H1 (cell line): ENCODE measurements at regions not wholly inside any gene's neighbourhood (a gene's known extent, or its start where the extent isn't known, plus 50 kb on each side); places are given as distances from the start of the nearest gene placed in this dataset.
"Not testable (repeated sequence)": the region's sequence is repeated elsewhere in the genome, so short reads cannot be mapped to it uniquely, and the experiment has no call there.

Experiments
- CTCF ChIA-PET: fragments of 300-600 bp; sonication (Branson Sonifier 250); formaldehyde crosslinking; loops from one replicate; lab custom pipeline; 2021; ENCODE audit not compliant: partially characterized antibody; lab: Charles Lee
- POLR2A ChIA-PET: fragments of 300-600 bp; sonication (Branson Sonifier 250); formaldehyde crosslinking; loops from one replicate; lab custom pipeline; 2021; ENCODE audit warnings: inconsistent platforms; ENCODE audit not compliant: partially characterized antibody; lab: Charles Lee
- DNase-seq, 2 experiments: peaks; one replicate each; pipeline versions ENCODE4 v3.0.0 to v3.0.0-alpha.2; 2010 to 2022; ENCODE audit warnings: low spot score in 2 of 2, low read depth in 1 of 2, mixed read lengths in 1 of 2
- FAIRE-seq: peaks from 2 replicates; lab custom pipeline; 2011; peaks lifted over from hg19 to GRCh38; lab: Jason Lieb, UNC
- H2AFZ ChIP-seq: 2 replicates; pipeline ENCODE4 v1.8.1; 2012; ENCODE audit warnings: low read length, inconsistent platforms
- H2AK5ac ChIP-seq: 2 replicates; pipeline ENCODE4 v1.6.1; 2013; ENCODE audit warnings: low read depth, low read length
- H2BK120ac ChIP-seq: replicated peaks from 2 replicates; pipeline ENCODE3; 2013; ENCODE audit warnings: low read depth, low read length, inconsistent platforms
- H2BK12ac ChIP-seq: 2 replicates; pipeline ENCODE4 v1.6.1; 2013; ENCODE audit warnings: low read depth, low read length
- H2BK15ac ChIP-seq: 2 replicates; pipeline ENCODE4 v1.6.1; 2013; ENCODE audit warnings: low read length
- H2BK20ac ChIP-seq: 2 replicates; pipeline ENCODE4 v1.6.1; 2013; ENCODE audit warnings: low read length
- H2BK5ac ChIP-seq: 2 replicates; pipeline ENCODE4 v1.6.1; 2013; ENCODE audit warnings: low read depth, low read length
- H3K14ac ChIP-seq: 2 replicates; pipeline ENCODE4 v1.6.1; 2013; ENCODE audit warnings: inconsistent platforms; ENCODE audit not compliant: insufficient read length
- H3K18ac ChIP-seq: 2 replicates; pipeline ENCODE4 v1.6.1; 2013; ENCODE audit warnings: low read length; ENCODE audit errors: extremely low read depth
- H3K23ac ChIP-seq: 2 replicates; pipeline ENCODE4 v1.6.1; 2013; ENCODE audit warnings: inconsistent platforms; ENCODE audit not compliant: insufficient read length
- H3K23me2 ChIP-seq: 2 replicates; pipeline ENCODE4 v1.6.1; 2013; ENCODE audit warnings: low read depth, low read length
- H3K27ac ChIP-seq: 2 replicates; pipeline ENCODE4 v1.6.1; 2011; ENCODE audit warnings: low read depth, low read length, inconsistent platforms
- H3K27me3 ChIP-seq, 4 experiments: replicated peaks in 1 of 4; 1 replicate in 1 of 4; 2 replicates in 3 of 4; pipeline versions ENCODE4 v1.6.1 to v1.8.1; 2011 to 2013; ENCODE audit warnings: low read length in 3 of 4, mild to moderate bottlenecking in 3 of 4, inconsistent platforms in 2 of 4, mixed read lengths in 2 of 4, moderate library complexity in 1 of 4; ENCODE audit not compliant: control insufficient read depth in 3 of 4, insufficient read depth in 3 of 4; ENCODE audit errors: extremely low read depth in 1 of 4
- H3K36me3 ChIP-seq, 4 experiments: 2 replicates each; pipeline versions ENCODE4 v1.6.1 to v1.8.1; 2011 to 2013; ENCODE audit warnings: mild to moderate bottlenecking in 4 of 4, low read length in 3 of 4, moderate library complexity in 2 of 4, control low read depth in 1 of 4, inconsistent platforms in 1 of 4; ENCODE audit not compliant: insufficient read depth in 4 of 4, control insufficient read depth in 2 of 4
- H3K4ac ChIP-seq: replicated peaks from 2 replicates; pipeline ENCODE3; 2013; ENCODE audit warnings: low read length, low read depth, mixed read lengths, inconsistent platforms; ENCODE audit not compliant: insufficient read length
- H3K4me1 ChIP-seq, 4 experiments: replicated peaks in 1 of 4; 1 replicate in 1 of 4; 2 replicates in 3 of 4; pipeline versions ENCODE4 v1.6.1 to v1.8.1; 2011 to 2013; ENCODE audit warnings: low read length in 3 of 4, inconsistent platforms in 2 of 4, mixed read lengths in 1 of 4; ENCODE audit not compliant: insufficient read depth in 4 of 4, control insufficient read depth in 3 of 4
- H3K4me2 ChIP-seq, 2 experiments: 2 replicates each; pipeline versions ENCODE4 v1.6.1 to v1.8.1; 2011 to 2013; ENCODE audit warnings: low read depth in 2 of 2, low read length in 2 of 2, control low read depth in 1 of 2, inconsistent platforms in 1 of 2, mild to moderate bottlenecking in 1 of 2; ENCODE audit not compliant: insufficient read depth in 1 of 2
- H3K4me3 ChIP-seq, 4 experiments: fragments of 200-600, 300-600 bp in 1 of 4; sonication (generic), shearing (Covaris generic), sonication (Bioruptor Twin) in 1 of 4; 2 replicates each; pipeline versions ENCODE4 v1.5.1 to v1.8.1; 2011 to 2016; ENCODE audit warnings: low read length in 4 of 4, low read depth in 3 of 4, control low read depth in 2 of 4, inconsistent platforms in 2 of 4, mild to moderate bottlenecking in 2 of 4, mixed read lengths in 1 of 4, moderate library complexity in 1 of 4; ENCODE audit not compliant: insufficient read depth in 2 of 4; ENCODE audit errors: extremely low read depth in 1 of 4
- H3K56ac ChIP-seq: replicated peaks from 2 replicates; pipeline ENCODE3; 2013; ENCODE audit warnings: low read depth, mild to moderate bottlenecking, mixed read lengths, low read length, inconsistent platforms; ENCODE audit not compliant: insufficient read length
- H3K79me1 ChIP-seq: 2 replicates; pipeline ENCODE4 v1.6.1; 2013; ENCODE audit warnings: low read depth, low read length, control low read depth
- H3K79me2 ChIP-seq, 2 experiments: 2 replicates each; pipeline versions ENCODE4 v1.6.1 to v1.8.1; 2012 to 2013; ENCODE audit warnings: low read length in 2 of 2, mild to moderate bottlenecking in 2 of 2, inconsistent platforms in 1 of 2; ENCODE audit not compliant: insufficient read depth in 2 of 2, control insufficient read depth in 1 of 2
- H3K9ac ChIP-seq, 4 experiments: replicated peaks in 1 of 4; 1 replicate in 1 of 4; 2 replicates in 3 of 4; pipeline versions ENCODE4 v1.6.1 to v1.8.1; 2011 to 2013; ENCODE audit warnings: low read depth in 3 of 4, low read length in 3 of 4, control low read depth in 2 of 4, mild to moderate bottlenecking in 2 of 4, moderate library complexity in 2 of 4, inconsistent platforms in 1 of 4; ENCODE audit errors: extremely low read depth in 1 of 4
- H3K9me3 ChIP-seq, 2 experiments: 2 replicates each; pipeline versions ENCODE4 v1.6.1 to v1.8.1; 2012 to 2013; ENCODE audit warnings: mild to moderate bottlenecking in 2 of 2, moderate library complexity in 2 of 2, control low read depth in 1 of 2, inconsistent platforms in 1 of 2, low read depth in 1 of 2, low read length in 1 of 2, mixed read lengths in 1 of 2; ENCODE audit not compliant: insufficient read depth in 2 of 2
- H4K20me1 ChIP-seq, 2 experiments: replicated peaks in 1 of 2; 2 replicates each; pipeline versions ENCODE3 to v1.8.1; 2011 to 2013; ENCODE audit warnings: inconsistent platforms in 2 of 2, low read length in 2 of 2, mild to moderate bottlenecking in 1 of 2; ENCODE audit not compliant: insufficient read depth in 2 of 2, control insufficient read depth in 1 of 2
- H4K5ac ChIP-seq: 2 replicates; pipeline ENCODE4 v1.6.1; 2013; ENCODE audit warnings: low read length, low read depth, mixed read lengths, inconsistent platforms; ENCODE audit not compliant: insufficient read length
- H4K8ac ChIP-seq: 2 replicates; pipeline ENCODE4 v1.8.0; 2013; ENCODE audit warnings: mild to moderate bottlenecking, moderate library complexity, low read length, inconsistent platforms; ENCODE audit not compliant: insufficient read depth; ENCODE audit errors: extremely low read depth
- H4K91ac ChIP-seq: replicated peaks from 2 replicates; pipeline ENCODE3; 2013; ENCODE audit warnings: low read length, mixed read lengths, inconsistent platforms; ENCODE audit not compliant: insufficient read length
- NANOG ChIP-seq: IDR thresholded peaks from 2 replicates; pipeline ENCODE4 v1.6.1; 2011; ENCODE audit warnings: low read length, low read depth, mild to moderate bottlenecking, inconsistent platforms; ENCODE audit not compliant: insufficient read depth, poor library complexity, severe bottlenecking
- WGBS, 2 experiments: shearing (Covaris generic) in 1 of 2; methylation state at CpG; one replicate each; pipeline versions ENCODE4 v1.1.6 to v1.1.7; 2013 to 2015; ENCODE audit warnings: low lambda C conversion rate in 2 of 2, mixed read lengths in 2 of 2, inconsistent platforms in 1 of 2, low coverage in 1 of 2, missing lambda C conversion rate in 1 of 2; ENCODE audit not compliant: insufficient replicate concordance in 2 of 2, insufficient coverage in 1 of 2, insufficient read length in 1 of 2; ENCODE audit errors: extremely low coverage in 1 of 2, missing lambda C conversion rate in 1 of 2; 5-methylcytosine and 5-hydroxymethylcytosine counted together
- TF ChIP-seq, protein P1 (sequence below): IDR thresholded peaks from 2 replicates; pipeline ENCODE4 v1.6.1; 2011; ENCODE audit warnings: low read length, improper control_type of control experiment

DNA sequence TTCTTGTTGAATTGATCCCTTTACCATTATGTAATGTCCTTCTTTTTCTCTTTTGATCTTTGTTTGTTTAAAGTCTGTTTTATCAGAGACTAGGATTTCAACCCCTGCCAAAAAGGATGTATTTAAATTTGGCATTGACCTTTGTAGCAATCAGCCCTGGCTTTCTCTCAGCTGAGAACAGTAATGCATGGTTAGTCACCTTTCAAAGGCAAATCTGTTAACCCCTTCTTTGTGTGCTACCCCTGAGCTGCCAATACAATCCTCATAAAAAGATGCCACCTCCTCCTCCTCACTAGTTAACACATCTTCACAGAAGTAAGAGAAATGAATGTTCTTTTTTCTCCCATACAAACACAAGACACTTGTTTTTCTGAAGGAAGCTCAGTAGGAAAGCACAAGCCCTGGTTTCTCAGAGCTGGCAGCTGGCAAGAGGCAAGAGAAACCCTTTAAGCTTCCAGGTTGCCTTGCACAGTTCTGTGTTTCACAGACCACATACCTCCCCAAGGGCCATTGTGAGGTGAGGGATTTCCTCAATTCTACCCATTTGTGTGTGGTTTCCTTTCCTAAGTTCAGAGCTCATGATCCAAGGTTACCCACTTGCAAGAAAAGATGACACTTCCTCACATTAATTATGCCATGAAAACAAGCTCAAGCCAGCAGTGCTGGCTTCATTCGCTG, 122.6 kb downstream of the RCHY1 start (continued):
- no peak for TF ChIP-seq NANOG
- TF ChIP-seq, protein P1, sequence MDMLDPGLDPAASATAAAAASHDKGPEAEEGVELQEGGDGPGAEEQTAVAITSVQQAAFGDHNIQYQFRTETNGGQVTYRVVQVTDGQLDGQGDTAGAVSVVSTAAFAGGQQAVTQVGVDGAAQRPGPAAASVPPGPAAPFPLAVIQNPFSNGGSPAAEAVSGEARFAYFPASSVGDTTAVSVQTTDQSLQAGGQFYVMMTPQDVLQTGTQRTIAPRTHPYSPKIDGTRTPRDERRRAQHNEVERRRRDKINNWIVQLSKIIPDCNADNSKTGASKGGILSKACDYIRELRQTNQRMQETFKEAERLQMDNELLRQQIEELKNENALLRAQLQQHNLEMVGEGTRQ = no peak

DNA sequence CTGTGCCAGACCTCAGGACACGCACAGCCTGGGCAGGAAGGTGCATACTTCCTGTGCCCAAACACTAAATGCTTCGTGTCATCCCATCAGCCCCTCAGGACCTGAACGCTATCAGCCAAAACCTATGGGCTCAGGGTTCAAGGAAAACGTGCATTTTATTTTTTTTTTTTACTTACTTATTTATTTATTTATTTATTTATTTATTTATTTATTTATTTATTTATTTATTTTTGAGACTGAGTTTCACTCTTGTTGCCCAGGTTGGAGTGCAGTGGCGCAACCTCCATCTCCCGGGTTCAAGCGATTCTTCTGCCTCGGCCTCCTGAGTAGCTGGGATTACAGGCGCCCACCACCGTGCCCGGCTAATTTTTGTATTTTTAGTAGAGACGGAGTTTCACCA, 127.8 kb downstream of the RCHY1 start:
- H2AFZ ChIP-seq, H3K9ac ChIP-seq, H3K4me2 ChIP-seq, H3K4ac ChIP-seq, H3K79me2 ChIP-seq, DNase-seq, H3K56ac ChIP-seq, H3K27ac ChIP-seq, H2BK15ac ChIP-seq, H4K20me1 ChIP-seq, H2AK5ac ChIP-seq, H2BK12ac ChIP-seq, H3K23me2 ChIP-seq, CTCF ChIA-PET, H2BK120ac ChIP-seq, H3K27me3 ChIP-seq, H3K36me3 ChIP-seq, H4K8ac ChIP-seq, H3K18ac ChIP-seq, FAIRE-seq, H2BK5ac ChIP-seq, H4K91ac ChIP-seq, H3K9me3 ChIP-seq, H3K4me3 ChIP-seq, H3K14ac ChIP-seq, H3K23ac ChIP-seq, H2BK20ac ChIP-seq, H4K5ac ChIP-seq, H3K4me1 ChIP-seq, H3K79me1 ChIP-seq: not testable (repeated sequence)
- WGBS, 2 experiments = 93% methylated on average over 12 of the region's 12 CpGs; no CpG with 5 or more reads in 1 of the 2 experiments
- POLR2A ChIA-PET = interaction anchor here (1.1 kb wide), 1 partner anchor 62 kb away, joined by 3 read pairs; no protein-coding TSS in a partner anchor
